ENCODE measurements at regions not wholly inside any gene's neighbourhood (a gene's known extent, or its start where the extent isn't known, plus 50 kb on each side); places are given as distances from the start of the nearest gene placed in this dataset.

DNA sequence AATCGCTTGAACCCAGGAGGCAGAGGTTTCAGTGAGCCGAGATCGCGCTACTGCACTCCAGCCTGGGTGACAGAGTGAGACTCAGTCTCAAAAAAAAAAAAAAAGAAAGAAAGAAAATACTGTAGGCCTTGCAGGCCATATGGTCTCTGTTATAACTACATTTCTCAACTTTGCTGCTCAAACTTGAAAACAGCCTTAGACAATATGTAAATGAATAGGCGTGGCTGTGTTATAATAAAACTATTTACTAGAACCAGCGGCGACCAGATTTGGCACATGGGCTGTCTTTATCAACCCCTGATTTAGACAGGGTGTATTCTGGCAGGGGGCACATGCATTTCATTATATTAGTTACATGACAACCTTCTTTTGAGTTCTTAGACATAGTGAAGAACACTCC lies 130.0 kb downstream of the C9orf152 start:
- TF ChIP-seq, protein P1, sequence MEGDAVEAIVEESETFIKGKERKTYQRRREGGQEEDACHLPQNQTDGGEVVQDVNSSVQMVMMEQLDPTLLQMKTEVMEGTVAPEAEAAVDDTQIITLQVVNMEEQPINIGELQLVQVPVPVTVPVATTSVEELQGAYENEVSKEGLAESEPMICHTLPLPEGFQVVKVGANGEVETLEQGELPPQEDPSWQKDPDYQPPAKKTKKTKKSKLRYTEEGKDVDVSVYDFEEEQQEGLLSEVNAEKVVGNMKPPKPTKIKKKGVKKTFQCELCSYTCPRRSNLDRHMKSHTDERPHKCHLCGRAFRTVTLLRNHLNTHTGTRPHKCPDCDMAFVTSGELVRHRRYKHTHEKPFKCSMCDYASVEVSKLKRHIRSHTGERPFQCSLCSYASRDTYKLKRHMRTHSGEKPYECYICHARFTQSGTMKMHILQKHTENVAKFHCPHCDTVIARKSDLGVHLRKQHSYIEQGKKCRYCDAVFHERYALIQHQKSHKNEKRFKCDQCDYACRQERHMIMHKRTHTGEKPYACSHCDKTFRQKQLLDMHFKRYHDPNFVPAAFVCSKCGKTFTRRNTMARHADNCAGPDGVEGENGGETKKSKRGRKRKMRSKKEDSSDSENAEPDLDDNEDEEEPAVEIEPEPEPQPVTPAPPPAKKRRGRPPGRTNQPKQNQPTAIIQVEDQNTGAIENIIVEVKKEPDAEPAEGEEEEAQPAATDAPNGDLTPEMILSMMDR (IDR thresholded peaks at IDR 0.05) = no peak
- no peak overlapping the region for H3K27ac Mint-ChIP-seq
- CTCF ChIA-PET = no interaction called here
- Histone ChIP-seq H3K36me3 (ENCODE audit: insufficient read depth, low read length) (no peaks in the 10 kb centered on the region), H3K4me3 (ENCODE audit: low read length) (no peak overlapping the region), H3K27ac (ENCODE audit: low read depth in 1 of 2, low read length in 2 of 2) (no peak overlapping the region), H3K27me3 (ENCODE audit: control insufficient read depth in 1 of 2, insufficient read depth in 2 of 2, low read length in 2 of 2) (no peaks in the 10 kb centered on the region), H3K4me1 (ENCODE audit: insufficient read depth, low read length) (peaks cover 7% of the 10 kb centered on the region), H3K9me3 (ENCODE audit: control insufficient read depth in 1 of 2, insufficient read depth in 1 of 2, low read length in 2 of 2) (no peaks in the 10 kb centered on the region)
- no peaks in the 10 kb centered on the region for H3K9me3 Mint-ChIP-seq
- DNase-seq (no peak), ATAC-seq (ENCODE audit: poor library complexity) (no peak)
- no peaks in the 10 kb centered on the region for H3K36me3 Mint-ChIP-seq (ENCODE audit: low read depth)
- H3K4me1 Mint-ChIP-seq (ENCODE audit: low read depth) = peaks cover 25% of the 10 kb centered on the region
- H3K27me3 Mint-ChIP-seq = no peaks in the 10 kb centered on the region
- POLR2A ChIA-PET = no interaction called here
- intact Hi-C loops (cut with DNase I, micrococcal nuclease) = loop anchor here in 1 of 2 experiments (10.0 kb wide), 1 partner anchor 63 kb away; no protein-coding TSS in a partner anchor
- H3K4me3 Mint-ChIP-seq = no peak overlapping the region

DNA sequence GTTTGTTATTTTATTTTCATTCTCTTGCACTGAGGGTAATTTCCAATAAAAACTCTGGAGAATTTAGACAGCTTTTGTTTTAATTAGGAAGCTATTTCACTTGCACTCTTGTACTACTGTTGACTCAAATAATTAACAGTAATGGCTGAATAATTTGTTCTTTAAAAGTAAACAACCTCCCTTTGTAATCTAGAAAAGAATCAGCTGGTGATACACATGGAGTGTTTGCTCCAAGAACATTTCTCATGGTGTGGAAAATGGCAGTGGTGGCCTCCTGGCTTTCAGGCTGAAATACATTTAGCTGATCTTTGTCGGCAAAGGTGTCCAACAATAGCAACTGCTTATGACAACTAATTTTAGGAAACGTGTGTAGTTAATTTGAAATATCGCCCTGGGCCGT lies 129.4 kb downstream of the C9orf152 start:
- ATAC-seq (ENCODE audit: poor library complexity) = no peak
- ChIA-PET POLR2A (no interaction called here), CTCF (no interaction called here)
- no peaks in the 10 kb centered on the region for H3K27me3 ChIP-seq (ENCODE audit: control insufficient read depth in 1 of 2, insufficient read depth in 2 of 2, low read length in 2 of 2)
- no peaks in the 10 kb centered on the region for H3K9me3 ChIP-seq (ENCODE audit: control insufficient read depth in 1 of 2, insufficient read depth in 1 of 2, low read length in 2 of 2)
- TF ChIP-seq, protein P1 (IDR thresholded peaks at IDR 0.05) = no peak
- peaks cover 7% of the 10 kb centered on the region for H3K4me1 ChIP-seq (ENCODE audit: insufficient read depth, low read length)
- Mint-ChIP-seq H3K4me1 (ENCODE audit: low read depth) (peaks cover 25% of the 10 kb centered on the region), H3K27ac (no peak overlapping the region), H3K36me3 (ENCODE audit: low read depth) (no peaks in the 10 kb centered on the region), H3K4me3 (no peak overlapping the region), H3K9me3 (no peaks in the 10 kb centered on the region), H3K27me3 (no peaks in the 10 kb centered on the region)
- H3K36me3 ChIP-seq (ENCODE audit: insufficient read depth, low read length) = no peaks in the 10 kb centered on the region
- H3K27ac ChIP-seq (ENCODE audit: low read depth in 1 of 2, low read length in 2 of 2) = no peak overlapping the region
- no peak overlapping the region for H3K4me3 ChIP-seq (ENCODE audit: low read length)
- intact Hi-C loops (cut with DNase I, micrococcal nuclease) = loop anchor here in 1 of 2 experiments (10.0 kb wide), 1 partner anchor 64 kb away; no protein-coding TSS in a partner anchor
- DNase-seq = no peak

DNA sequence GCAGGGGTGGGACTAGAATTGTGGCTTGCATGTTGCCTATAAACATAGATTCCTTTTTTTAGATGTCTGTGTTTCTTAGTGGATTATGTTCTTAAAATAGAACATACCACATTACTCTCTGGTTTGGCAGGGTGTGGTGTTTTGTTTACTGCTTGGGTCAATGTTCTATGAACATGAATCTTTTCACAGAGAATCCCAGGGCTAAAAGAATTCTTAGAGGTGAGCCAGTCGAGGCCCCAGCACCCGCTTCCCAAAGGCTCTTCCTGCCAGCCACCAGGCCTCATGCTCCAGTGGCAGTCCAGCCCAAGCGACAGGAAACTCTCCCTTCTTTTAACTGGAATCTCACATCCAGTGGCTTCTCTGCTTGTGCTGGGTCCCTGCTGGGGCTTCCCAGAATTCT lies 126.6 kb downstream of the C9orf152 start:
- no peak for ATAC-seq (ENCODE audit: poor library complexity)
- H3K27ac ChIP-seq (ENCODE audit: low read depth in 1 of 2, low read length in 2 of 2) = no peak overlapping the region
- peaks cover 7% of the 10 kb centered on the region for H3K4me1 ChIP-seq (ENCODE audit: insufficient read depth, low read length)
- no peaks in the 10 kb centered on the region for H3K36me3 Mint-ChIP-seq (ENCODE audit: low read depth)
- H3K27me3 ChIP-seq (ENCODE audit: control insufficient read depth in 1 of 2, insufficient read depth in 2 of 2, low read length in 2 of 2) = no peaks in the 10 kb centered on the region
- ChIA-PET CTCF (no interaction called here), POLR2A (no interaction called here)
- no peak overlapping the region for H3K4me3 Mint-ChIP-seq
- H3K36me3 ChIP-seq (ENCODE audit: insufficient read depth, low read length) = no peaks in the 10 kb centered on the region
- DNase-seq = no peak
- H3K9me3 Mint-ChIP-seq = no peaks in the 10 kb centered on the region
- TF ChIP-seq, protein P1 (IDR thresholded peaks at IDR 0.05) = no peak
- H3K27me3 Mint-ChIP-seq = no peaks in the 10 kb centered on the region
- H3K27ac Mint-ChIP-seq = no peak overlapping the region
- no peaks in the 10 kb centered on the region for H3K9me3 ChIP-seq (ENCODE audit: control insufficient read depth in 1 of 2, insufficient read depth in 1 of 2, low read length in 2 of 2)
- intact Hi-C loops (cut with DNase I, micrococcal nuclease) = no loop called here
- H3K4me1 Mint-ChIP-seq (ENCODE audit: low read depth) = peaks cover 25% of the 10 kb centered on the region
- no peak overlapping the region for H3K4me3 ChIP-seq (ENCODE audit: low read length)
